Endothelial cell of umbilical vein (primary cell): ENCODE measurements at regions not wholly inside any gene's neighbourhood (a gene's known extent, or its start where the extent isn't known, plus 50 kb on each side); places are given as distances from the start of the nearest gene placed in this dataset.

ENCODE experiments used
- BruUV-seq: library from RNA; stranded (reverse); fragments of 400-500 nt; replicated peaks from 2 replicates; lab custom pipeline; 2021; lab: Mats Ljungman, UMichigan
- CTCF ChIA-PET: fragments of 300-600, 350-600 bp; sonication (Branson Sonifier 250); formaldehyde crosslinking; loops from one replicate; lab custom pipeline; 2021; ENCODE audit warnings: antibody characterized with exemption, inconsistent platforms; lab: Charles Lee
- POLR2A ChIA-PET: fragments of 300-600, 350-600 bp; sonication (Branson Sonifier 250); formaldehyde crosslinking; loops from one replicate; lab custom pipeline; 2021; ENCODE audit warnings: antibody characterized with exemption, inconsistent platforms; lab: Charles Lee
- DNase-seq: peaks from one replicate; pipeline ENCODE4 v3.0.0-alpha.2; 2011; ENCODE audit warnings: low read depth, low spot score
- FAIRE-seq: peaks from 2 replicates; lab custom pipeline; 2011; peaks lifted over from hg19 to GRCh38; lab: Jason Lieb, UNC
- H2AFZ ChIP-seq: 2 replicates; pipeline ENCODE4 v1.6.0; 2012; ENCODE audit warnings: low read depth, low read length, control low read depth, inconsistent platforms
- H3K27ac ChIP-seq: 2 replicates; pipeline ENCODE4 v1.5.1; 2011; ENCODE audit warnings: low read depth, mild to moderate bottlenecking, control low read depth, low read length, moderate library complexity; ENCODE audit not compliant: insufficient read depth
- H3K27me3 ChIP-seq, 2 experiments: 2 replicates each; pipeline versions ENCODE4 v1.6.0 to v1.6.1; 2011; ENCODE audit warnings: low read length in 2 of 2, mixed read lengths in 1 of 2; ENCODE audit not compliant: control insufficient read depth in 2 of 2, insufficient read depth in 2 of 2
- H3K36me3 ChIP-seq, 2 experiments: 2 replicates in 1 of 2; 3 replicates in 1 of 2; pipeline ENCODE4 v1.5.1; 2011; ENCODE audit warnings: low read length in 2 of 2, mild to moderate bottlenecking in 1 of 2, moderate library complexity in 1 of 2; ENCODE audit not compliant: control insufficient read depth in 2 of 2, insufficient read depth in 2 of 2; ENCODE audit errors: extremely low read depth in 1 of 2
- H3K4me1 ChIP-seq: 3 replicates; pipeline ENCODE4 v1.5.1; 2011; ENCODE audit warnings: mild to moderate bottlenecking, low read length; ENCODE audit not compliant: control insufficient read depth, insufficient read depth; ENCODE audit errors: extremely low read depth
- H3K4me2 ChIP-seq: 2 replicates; pipeline ENCODE4 v1.6.1; 2011; ENCODE audit warnings: low read length, control low read depth, mixed read lengths; ENCODE audit not compliant: insufficient read depth
- H3K4me3 ChIP-seq, 3 experiments: fragments of 200-600 bp in 1 of 3; sonication (generic), shearing (Covaris generic) in 1 of 3; replicated peaks in 1 of 3; 2 replicates each; pipeline ENCODE4 v1.5.1; 2011 to 2016; ENCODE audit warnings: control low read depth in 3 of 3, low read length in 3 of 3, mild to moderate bottlenecking in 2 of 3, inconsistent platforms in 1 of 3, low read depth in 1 of 3, moderate library complexity in 1 of 3; ENCODE audit not compliant: insufficient read depth in 1 of 3
- H3K79me2 ChIP-seq: 2 replicates; pipeline ENCODE4 v1.6.0; 2012; ENCODE audit warnings: low read length, inconsistent platforms; ENCODE audit not compliant: control insufficient read depth, insufficient read depth
- H3K9ac ChIP-seq: replicated peaks from 2 replicates; pipeline ENCODE3; 2011; ENCODE audit warnings: low read length, control low read depth; ENCODE audit not compliant: insufficient read depth; ENCODE audit errors: extremely low read depth
- H3K9me1 ChIP-seq: replicated peaks from 3 replicates; pipeline ENCODE4 v1.6.0; 2011; ENCODE audit warnings: mild to moderate bottlenecking, low read length; ENCODE audit not compliant: control insufficient read depth, insufficient read depth; ENCODE audit errors: extremely low read depth
- H3K9me3 ChIP-seq: replicated peaks from 2 replicates; pipeline ENCODE4 v1.5.1; 2012; ENCODE audit warnings: low read length, inconsistent platforms; ENCODE audit not compliant: control insufficient read depth, insufficient read depth
- H4K20me1 ChIP-seq: replicated peaks from 2 replicates; pipeline ENCODE3; 2011; ENCODE audit warnings: mild to moderate bottlenecking, low read length; ENCODE audit not compliant: control insufficient read depth, insufficient read depth; ENCODE audit errors: extremely low read depth
- EZH2 ChIP-seq: IDR thresholded peaks from 2 replicates; pipeline ENCODE4 v1.6.1; 2012; ENCODE audit warnings: borderline replicate concordance, low read depth, mild to moderate bottlenecking, moderate library complexity, low read length, inconsistent platforms; ENCODE audit not compliant: severe bottlenecking
- FOS ChIP-seq: IDR thresholded peaks from 2 replicates; pipeline ENCODE4 v1.6.1; 2011; ENCODE audit warnings: mild to moderate bottlenecking, low read length, moderate library complexity, borderline replicate concordance; ENCODE audit not compliant: insufficient read depth
- GATA2 ChIP-seq: IDR thresholded peaks from 2 replicates; pipeline ENCODE4 v1.7.0; 2011; ENCODE audit warnings: low read depth, mild to moderate bottlenecking, moderate library complexity, mixed read lengths, low read length; ENCODE audit not compliant: insufficient read length, insufficient read depth
- JUN ChIP-seq: IDR thresholded peaks from 2 replicates; pipeline ENCODE4 v1.6.1; 2011; ENCODE audit warnings: borderline replicate concordance, low read depth; ENCODE audit not compliant: insufficient read length, insufficient read depth
- MYC ChIP-seq: IDR thresholded peaks from one replicate; pipeline ENCODE4 v1.6.1; 2011; ENCODE audit warnings: mild to moderate bottlenecking, low read depth, low read length
- POLR2A ChIP-seq: IDR thresholded peaks from 2 replicates; pipeline ENCODE4 v1.6.1; 2012; ENCODE audit warnings: low read depth, mild to moderate bottlenecking, control low read depth, low read length
- POLR2AphosphoS5 ChIP-seq: IDR thresholded peaks from 2 replicates; pipeline ENCODE4 v1.6.1; 2012; ENCODE audit warnings: low read depth, mild to moderate bottlenecking, control low read depth, low read length, moderate library complexity; ENCODE audit not compliant: insufficient read depth
- dilution Hi-C: fragments of 300-500 bp; cut with MboI; formaldehyde crosslinking; loops from one replicate; pipeline ENCODE4 v1.15.0; 2019; ENCODE audit warnings: low sequenced_read_pairs; ENCODE audit not compliant: extremely low pct_ligation_motif_present
- intact Hi-C: fragments of 100-400 bp; cut with micrococcal nuclease; formaldehyde crosslinking; loops from one replicate; pipeline ENCODE4 v1.10.0; 2022
- TF ChIP-seq, protein P1 (sequence below): IDR thresholded peaks from 2 replicates; pipeline ENCODE4 v1.6.1; 2011; ENCODE audit not compliant: insufficient read depth, insufficient read length
- TF ChIP-seq, protein P2 (sequence below), 2 donors: IDR thresholded peaks; 1 replicate in 1 of 2; 2 replicates in 1 of 2; pipeline ENCODE4 v1.5.1; 2011; ENCODE audit warnings: low read length in 2 of 2, mild to moderate bottlenecking in 2 of 2, moderate library complexity in 2 of 2, control low read depth in 1 of 2, inconsistent platforms in 1 of 2, low read depth in 1 of 2; ENCODE audit not compliant: insufficient read depth in 1 of 2; ENCODE audit errors: extremely low read depth in 1 of 2

DNA sequence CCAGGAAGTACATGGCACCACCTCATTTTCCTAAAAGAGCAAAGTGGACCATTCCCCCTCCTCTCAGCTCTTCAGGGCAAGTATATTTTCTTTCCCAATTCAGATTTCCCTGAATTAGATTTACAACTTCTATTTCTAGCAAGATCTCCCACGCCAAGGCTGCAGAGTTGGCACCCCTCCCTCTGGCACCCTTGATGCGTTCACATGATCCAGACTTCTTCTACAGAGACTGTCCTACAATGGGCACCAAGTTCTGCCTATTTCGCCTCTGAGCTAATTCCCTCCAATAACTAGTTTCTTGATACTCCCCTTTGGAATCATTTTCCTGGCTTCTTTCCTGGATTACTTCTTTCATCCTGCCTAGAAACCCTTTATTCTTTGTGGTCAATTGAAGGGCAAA, 122.0 kb downstream of the CDC7 start:
- CTCF ChIA-PET = no interaction called here
- Histone ChIP-seq H3K27ac (no peak overlapping the region), H3K4me3 (no peak overlapping the region), H3K9ac (no peak overlapping the region), H3K4me1 (no peaks in the 10 kb centered on the region), H3K79me2 (no peaks in the 10 kb centered on the region), H4K20me1 (no peaks in the 10 kb centered on the region), H3K27me3 (peaks cover 3 to 7% of the 10 kb centered on the region in 2 experiments), H3K36me3 (no peaks in the 10 kb centered on the region), H3K4me2 (no peak overlapping the region), H3K9me1 (no peaks in the 10 kb centered on the region), H2AFZ (no peak overlapping the region), H3K9me3 (no peaks in the 10 kb centered on the region)
- dilution Hi-C loops = no loop called here
- POLR2A ChIA-PET = no interaction called here
- FAIRE-seq = no peak
- intact Hi-C loops = no loop called here
- BruUV-seq = no TSS peak
- DNase-seq = no peak
- TF ChIP-seq, protein P1, sequence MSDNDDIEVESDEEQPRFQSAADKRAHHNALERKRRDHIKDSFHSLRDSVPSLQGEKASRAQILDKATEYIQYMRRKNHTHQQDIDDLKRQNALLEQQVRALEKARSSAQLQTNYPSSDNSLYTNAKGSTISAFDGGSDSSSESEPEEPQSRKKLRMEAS = no peak
- TF ChIP-seq POLR2A = no peak
- no peak for TF ChIP-seq FOS
- no peak for TF ChIP-seq MYC
- no peak for TF ChIP-seq JUN
- no peak for TF ChIP-seq EZH2
- TF ChIP-seq GATA2 = no peak
- TF ChIP-seq POLR2AphosphoS5 = no peak
- TF ChIP-seq, protein P2, sequence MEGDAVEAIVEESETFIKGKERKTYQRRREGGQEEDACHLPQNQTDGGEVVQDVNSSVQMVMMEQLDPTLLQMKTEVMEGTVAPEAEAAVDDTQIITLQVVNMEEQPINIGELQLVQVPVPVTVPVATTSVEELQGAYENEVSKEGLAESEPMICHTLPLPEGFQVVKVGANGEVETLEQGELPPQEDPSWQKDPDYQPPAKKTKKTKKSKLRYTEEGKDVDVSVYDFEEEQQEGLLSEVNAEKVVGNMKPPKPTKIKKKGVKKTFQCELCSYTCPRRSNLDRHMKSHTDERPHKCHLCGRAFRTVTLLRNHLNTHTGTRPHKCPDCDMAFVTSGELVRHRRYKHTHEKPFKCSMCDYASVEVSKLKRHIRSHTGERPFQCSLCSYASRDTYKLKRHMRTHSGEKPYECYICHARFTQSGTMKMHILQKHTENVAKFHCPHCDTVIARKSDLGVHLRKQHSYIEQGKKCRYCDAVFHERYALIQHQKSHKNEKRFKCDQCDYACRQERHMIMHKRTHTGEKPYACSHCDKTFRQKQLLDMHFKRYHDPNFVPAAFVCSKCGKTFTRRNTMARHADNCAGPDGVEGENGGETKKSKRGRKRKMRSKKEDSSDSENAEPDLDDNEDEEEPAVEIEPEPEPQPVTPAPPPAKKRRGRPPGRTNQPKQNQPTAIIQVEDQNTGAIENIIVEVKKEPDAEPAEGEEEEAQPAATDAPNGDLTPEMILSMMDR (IDR thresholded peaks at IDR 0.05; ENCODE audit: extremely low read depth in 1 of 2, insufficient read depth in 1 of 2, low read depth in 1 of 2, low read length in 2 of 2) = no peak
